ENCODE measurements at regions not wholly inside any gene's neighbourhood (a gene's known extent, or its start where the extent isn't known, plus 50 kb on each side); places are given as distances from the start of the nearest gene placed in this dataset.

DNA sequence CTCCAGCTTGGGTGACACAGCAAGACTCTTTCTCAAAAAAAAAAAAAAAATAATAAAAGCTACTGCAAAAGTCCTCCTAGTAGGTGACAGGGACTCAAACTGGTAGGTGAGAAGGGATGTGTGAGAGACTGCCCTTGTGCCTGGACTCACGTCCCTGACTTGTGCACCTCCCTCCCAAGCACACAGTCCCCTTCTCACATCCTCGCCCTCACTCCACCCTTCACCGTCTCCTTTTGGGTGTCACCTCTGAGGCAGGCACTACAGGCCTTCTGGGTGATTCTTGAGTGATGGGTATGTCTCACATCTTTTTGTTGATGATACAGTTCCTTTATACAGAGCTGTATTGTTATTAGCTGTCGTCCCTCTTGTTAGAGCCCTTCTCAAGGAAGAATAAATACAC lies 170.5 kb downstream of the TM9SF2 start (continued):
- TF ChIP-seq, protein P1, sequence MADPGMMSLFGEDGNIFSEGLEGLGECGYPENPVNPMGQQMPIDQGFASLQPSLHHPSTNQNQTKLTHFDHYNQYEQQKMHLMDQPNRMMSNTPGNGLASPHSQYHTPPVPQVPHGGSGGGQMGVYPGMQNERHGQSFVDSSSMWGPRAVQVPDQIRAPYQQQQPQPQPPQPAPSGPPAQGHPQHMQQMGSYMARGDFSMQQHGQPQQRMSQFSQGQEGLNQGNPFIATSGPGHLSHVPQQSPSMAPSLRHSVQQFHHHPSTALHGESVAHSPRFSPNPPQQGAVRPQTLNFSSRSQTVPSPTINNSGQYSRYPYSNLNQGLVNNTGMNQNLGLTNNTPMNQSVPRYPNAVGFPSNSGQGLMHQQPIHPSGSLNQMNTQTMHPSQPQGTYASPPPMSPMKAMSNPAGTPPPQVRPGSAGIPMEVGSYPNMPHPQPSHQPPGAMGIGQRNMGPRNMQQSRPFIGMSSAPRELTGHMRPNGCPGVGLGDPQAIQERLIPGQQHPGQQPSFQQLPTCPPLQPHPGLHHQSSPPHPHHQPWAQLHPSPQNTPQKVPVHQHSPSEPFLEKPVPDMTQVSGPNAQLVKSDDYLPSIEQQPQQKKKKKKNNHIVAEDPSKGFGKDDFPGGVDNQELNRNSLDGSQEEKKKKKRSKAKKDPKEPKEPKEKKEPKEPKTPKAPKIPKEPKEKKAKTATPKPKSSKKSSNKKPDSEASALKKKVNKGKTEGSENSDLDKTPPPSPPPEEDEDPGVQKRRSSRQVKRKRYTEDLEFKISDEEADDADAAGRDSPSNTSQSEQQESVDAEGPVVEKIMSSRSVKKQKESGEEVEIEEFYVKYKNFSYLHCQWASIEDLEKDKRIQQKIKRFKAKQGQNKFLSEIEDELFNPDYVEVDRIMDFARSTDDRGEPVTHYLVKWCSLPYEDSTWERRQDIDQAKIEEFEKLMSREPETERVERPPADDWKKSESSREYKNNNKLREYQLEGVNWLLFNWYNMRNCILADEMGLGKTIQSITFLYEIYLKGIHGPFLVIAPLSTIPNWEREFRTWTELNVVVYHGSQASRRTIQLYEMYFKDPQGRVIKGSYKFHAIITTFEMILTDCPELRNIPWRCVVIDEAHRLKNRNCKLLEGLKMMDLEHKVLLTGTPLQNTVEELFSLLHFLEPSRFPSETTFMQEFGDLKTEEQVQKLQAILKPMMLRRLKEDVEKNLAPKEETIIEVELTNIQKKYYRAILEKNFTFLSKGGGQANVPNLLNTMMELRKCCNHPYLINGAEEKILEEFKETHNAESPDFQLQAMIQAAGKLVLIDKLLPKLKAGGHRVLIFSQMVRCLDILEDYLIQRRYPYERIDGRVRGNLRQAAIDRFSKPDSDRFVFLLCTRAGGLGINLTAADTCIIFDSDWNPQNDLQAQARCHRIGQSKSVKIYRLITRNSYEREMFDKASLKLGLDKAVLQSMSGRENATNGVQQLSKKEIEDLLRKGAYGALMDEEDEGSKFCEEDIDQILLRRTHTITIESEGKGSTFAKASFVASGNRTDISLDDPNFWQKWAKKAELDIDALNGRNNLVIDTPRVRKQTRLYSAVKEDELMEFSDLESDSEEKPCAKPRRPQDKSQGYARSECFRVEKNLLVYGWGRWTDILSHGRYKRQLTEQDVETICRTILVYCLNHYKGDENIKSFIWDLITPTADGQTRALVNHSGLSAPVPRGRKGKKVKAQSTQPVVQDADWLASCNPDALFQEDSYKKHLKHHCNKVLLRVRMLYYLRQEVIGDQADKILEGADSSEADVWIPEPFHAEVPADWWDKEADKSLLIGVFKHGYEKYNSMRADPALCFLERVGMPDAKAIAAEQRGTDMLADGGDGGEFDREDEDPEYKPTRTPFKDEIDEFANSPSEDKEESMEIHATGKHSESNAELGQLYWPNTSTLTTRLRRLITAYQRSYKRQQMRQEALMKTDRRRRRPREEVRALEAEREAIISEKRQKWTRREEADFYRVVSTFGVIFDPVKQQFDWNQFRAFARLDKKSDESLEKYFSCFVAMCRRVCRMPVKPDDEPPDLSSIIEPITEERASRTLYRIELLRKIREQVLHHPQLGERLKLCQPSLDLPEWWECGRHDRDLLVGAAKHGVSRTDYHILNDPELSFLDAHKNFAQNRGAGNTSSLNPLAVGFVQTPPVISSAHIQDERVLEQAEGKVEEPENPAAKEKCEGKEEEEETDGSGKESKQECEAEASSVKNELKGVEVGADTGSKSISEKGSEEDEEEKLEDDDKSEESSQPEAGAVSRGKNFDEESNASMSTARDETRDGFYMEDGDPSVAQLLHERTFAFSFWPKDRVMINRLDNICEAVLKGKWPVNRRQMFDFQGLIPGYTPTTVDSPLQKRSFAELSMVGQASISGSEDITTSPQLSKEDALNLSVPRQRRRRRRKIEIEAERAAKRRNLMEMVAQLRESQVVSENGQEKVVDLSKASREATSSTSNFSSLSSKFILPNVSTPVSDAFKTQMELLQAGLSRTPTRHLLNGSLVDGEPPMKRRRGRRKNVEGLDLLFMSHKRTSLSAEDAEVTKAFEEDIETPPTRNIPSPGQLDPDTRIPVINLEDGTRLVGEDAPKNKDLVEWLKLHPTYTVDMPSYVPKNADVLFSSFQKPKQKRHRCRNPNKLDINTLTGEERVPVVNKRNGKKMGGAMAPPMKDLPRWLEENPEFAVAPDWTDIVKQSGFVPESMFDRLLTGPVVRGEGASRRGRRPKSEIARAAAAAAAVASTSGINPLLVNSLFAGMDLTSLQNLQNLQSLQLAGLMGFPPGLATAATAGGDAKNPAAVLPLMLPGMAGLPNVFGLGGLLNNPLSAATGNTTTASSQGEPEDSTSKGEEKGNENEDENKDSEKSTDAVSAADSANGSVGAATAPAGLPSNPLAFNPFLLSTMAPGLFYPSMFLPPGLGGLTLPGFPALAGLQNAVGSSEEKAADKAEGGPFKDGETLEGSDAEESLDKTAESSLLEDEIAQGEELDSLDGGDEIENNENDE (IDR thresholded peaks at IDR 0.05; ENCODE audit: insufficient replicate concordance, low read length), result no peak
- TF ChIP-seq RBBP5 (IDR thresholded peaks at IDR 0.05; ENCODE audit: borderline replicate concordance, low read depth, low read length), result no peak
- TF ChIP-seq CBX5 (IDR thresholded peaks at IDR 0.05; ENCODE audit: low read depth, low read length), result no peak
- TF ChIP-seq SIN3A (conservative IDR thresholded peaks at IDR 0.05 in 1 of 2, IDR thresholded peaks at IDR 0.05 in 1 of 2; ENCODE audit: low read depth in 1 of 2, low read length in 2 of 2), result no peak
- TF ChIP-seq RAD21 (IDR thresholded peaks at IDR 0.05 in 1 of 2, conservative IDR thresholded peaks at IDR 0.05 in 1 of 2; ENCODE audit: low read depth in 2 of 2, low read length in 2 of 2), result no peak
- TF ChIP-seq FOSL1 (IDR thresholded peaks at IDR 0.05; ENCODE audit: insufficient read depth, low read depth, low read length), result no peak
- no peak for TF ChIP-seq HDAC2 (IDR thresholded peaks at IDR 0.05; ENCODE audit: borderline replicate concordance in 1 of 2, low read depth in 2 of 2, low read length in 2 of 2)
- TF ChIP-seq TCF12 (IDR thresholded peaks at IDR 0.05; ENCODE audit: low read depth, low read length), result no peak
- no peak for TF ChIP-seq GTF2F1 (IDR thresholded peaks at IDR 0.05; ENCODE audit: borderline replicate concordance, low read depth, low read length)
- TF ChIP-seq ASH2L (IDR thresholded peaks at IDR 0.05; ENCODE audit: low read length), result no peak
- no peak for TF ChIP-seq CREB1 (IDR thresholded peaks at IDR 0.05)
- no peak for TF ChIP-seq RFX5 (IDR thresholded peaks at IDR 0.05; ENCODE audit: borderline replicate concordance, low read depth, low read length)

Measured in H1 (cell line).